GM10266 (cell line): ENCODE measurements at regions not wholly inside any gene's neighbourhood (a gene's known extent, or its start where the extent isn't known, plus 50 kb on each side); places are given as distances from the start of the nearest gene placed in this dataset.

Experiments used
- DNase-seq: peaks from one replicate; pipeline ENCODE4 v3.0.0; 2012; ENCODE audit errors: extremely low spot score
- CTCF ChIP-seq: IDR thresholded peaks from 2 replicates; pipeline ENCODE4 v1.5.1; 2012; ENCODE audit warnings: mild to moderate bottlenecking, low read depth; ENCODE audit not compliant: control insufficient read depth, insufficient read depth; ENCODE audit errors: missing control alignments

- no peak for DNase-seq
- TF ChIP-seq CTCF: no peak
Measured at GRCh38 chr6:137362878-137363804, 131.1 kb downstream of the OLIG3 start.

- no peak for DNase-seq
- no peak for TF ChIP-seq CTCF
Measured at GRCh38 chr6:137361701-137362100, 132.5 kb downstream of the OLIG3 start.

GRCh38 chr6:137358273-137358672 is 135.9 kb downstream of the OLIG3 start:
- no peak for DNase-seq
- TF ChIP-seq CTCF: no peak

- DNase-seq: no peak
- TF ChIP-seq CTCF: no peak
Measured at GRCh38 chr6:137357948-137358266, 136.3 kb downstream of the OLIG3 start.

GRCh38 chr6:137357263-137357947 is 136.8 kb downstream of the OLIG3 start:
- TF ChIP-seq CTCF: no peak
- DNase-seq: no peak

- no peak for DNase-seq
- TF ChIP-seq CTCF: no peak
Measured at GRCh38 chr6:137353842-137354397, 134.7 kb upstream of the IFNGR1 start.

GRCh38 chr6:137353346-137353745 is 134.2 kb upstream of the IFNGR1 start:
- DNase-seq: peak; percentile 6
- no peak for TF ChIP-seq CTCF
